AML-193 (cell line): ENCODE measurements at regions not wholly inside any gene's neighbourhood (a gene's known extent, or its start where the extent isn't known, plus 50 kb on each side); places are given as distances from the start of the nearest gene placed in this dataset.

Experiments
- DNase-seq, 2 experiments: peaks; one replicate each; lab custom pipeline; 2025; lab: John Stamatoyannopoulos, UW

DNA sequence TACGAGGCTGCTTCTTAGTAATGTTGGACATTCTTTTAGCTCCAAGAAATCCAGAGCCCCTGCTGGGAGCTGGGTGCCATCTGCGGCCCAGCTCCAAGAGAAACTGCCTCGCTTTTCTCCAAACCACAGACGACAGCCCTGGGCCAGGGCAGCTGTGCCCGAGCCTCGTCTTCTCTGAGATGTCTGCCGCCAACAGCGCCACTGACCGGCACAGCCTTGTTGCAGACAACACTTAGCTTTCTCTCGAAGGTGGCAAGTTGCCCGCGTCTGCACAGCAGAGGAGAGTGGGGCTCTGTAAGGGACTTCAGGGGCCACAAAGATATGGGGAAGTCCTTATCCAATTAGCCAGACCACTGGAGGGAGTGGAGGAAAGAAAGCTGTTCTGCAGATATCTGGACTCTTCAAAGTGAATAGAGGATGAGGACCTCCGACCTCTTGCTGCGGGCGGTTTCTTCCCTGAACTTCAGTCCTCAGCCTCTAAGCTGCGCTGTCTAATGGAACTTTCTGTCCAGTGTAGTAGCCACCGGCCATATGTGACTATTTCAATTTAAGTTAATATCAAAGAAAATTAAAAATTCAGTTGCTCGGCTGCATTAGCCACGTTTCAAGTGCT lies 63.9 kb upstream of the DISP3 start:
- no peak for DNase-seq

DNA sequence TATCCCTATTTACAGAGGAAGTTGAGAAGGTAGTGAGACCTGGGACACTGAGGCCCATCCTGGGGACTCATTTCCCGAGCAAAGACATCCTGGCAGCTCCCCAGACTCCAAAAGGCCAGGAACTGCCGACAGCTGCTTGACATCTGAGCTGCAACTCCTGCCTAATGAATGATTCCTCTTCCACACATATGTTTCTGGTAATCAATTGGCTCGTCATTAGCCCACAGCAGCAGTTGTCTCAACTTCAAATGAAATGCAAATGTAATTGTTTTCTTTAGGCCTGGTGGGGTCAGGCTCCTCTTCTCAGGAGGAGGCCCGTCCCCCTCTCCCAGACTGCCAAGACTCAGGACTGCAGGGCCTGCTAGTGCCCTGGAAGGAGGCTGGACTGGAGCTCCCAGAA lies 61.8 kb upstream of the DISP3 start:
- no peak for DNase-seq

DNA sequence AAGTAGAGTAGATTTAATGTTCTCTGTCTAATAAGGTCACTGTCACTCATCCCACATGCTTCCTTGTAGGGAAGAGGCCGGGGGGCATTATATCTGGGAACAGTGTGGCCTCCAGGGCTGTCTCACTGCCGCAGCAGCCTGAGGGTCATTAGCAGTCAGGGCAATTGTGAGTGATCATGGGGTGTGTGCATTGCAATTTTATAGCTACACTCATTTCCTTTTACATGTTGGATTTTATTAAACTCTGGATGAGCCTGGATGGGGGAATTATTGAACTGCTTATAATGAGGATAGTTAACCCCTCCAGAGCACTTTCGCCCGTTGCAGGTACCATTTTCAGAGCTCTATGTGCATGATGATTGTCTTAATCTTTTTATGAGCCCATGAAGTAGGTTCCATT lies 60.9 kb upstream of the DISP3 start:
- no peak for DNase-seq

DNA sequence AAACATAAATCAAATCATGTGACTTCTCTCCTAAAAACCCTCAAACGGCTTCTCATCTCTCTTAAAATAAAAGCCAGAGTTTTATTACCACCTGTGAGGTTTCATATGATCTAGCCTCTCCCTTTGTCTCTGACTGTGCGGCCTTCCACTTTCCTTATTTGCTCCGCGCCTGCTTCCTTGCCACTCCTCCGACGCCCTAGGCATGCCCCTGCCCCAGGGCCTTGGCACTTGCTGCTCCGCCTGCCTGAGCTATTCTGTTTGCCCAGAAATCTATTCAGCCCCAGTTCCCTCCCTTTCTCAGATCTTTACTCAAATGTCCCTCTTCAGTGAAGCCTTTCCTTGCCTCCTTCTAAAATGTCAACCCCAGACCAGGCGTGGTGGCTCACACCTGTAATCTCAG lies 57.5 kb upstream of the DISP3 start:
- no peak for DNase-seq

DNA sequence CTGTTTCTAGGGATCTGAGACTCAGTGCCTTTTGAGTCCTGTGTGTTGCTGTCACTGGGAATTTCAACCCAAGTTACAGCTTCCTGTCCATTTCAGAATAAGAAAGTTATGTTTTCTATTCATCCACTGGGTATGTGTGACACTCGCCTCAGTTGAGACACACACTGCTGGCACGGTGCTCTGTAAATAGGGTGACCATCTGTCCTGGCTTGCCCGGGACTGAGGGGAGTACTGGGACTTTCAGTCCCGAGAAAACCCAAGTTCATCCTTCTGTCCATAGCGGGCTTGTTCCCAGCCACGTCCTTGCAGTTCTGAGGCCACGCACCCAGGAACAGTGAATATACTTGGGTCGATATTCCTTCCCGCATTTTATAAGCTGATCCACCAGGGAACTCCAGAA lies 56.3 kb upstream of the DISP3 start:
- DNase-seq, result no peak

DNA sequence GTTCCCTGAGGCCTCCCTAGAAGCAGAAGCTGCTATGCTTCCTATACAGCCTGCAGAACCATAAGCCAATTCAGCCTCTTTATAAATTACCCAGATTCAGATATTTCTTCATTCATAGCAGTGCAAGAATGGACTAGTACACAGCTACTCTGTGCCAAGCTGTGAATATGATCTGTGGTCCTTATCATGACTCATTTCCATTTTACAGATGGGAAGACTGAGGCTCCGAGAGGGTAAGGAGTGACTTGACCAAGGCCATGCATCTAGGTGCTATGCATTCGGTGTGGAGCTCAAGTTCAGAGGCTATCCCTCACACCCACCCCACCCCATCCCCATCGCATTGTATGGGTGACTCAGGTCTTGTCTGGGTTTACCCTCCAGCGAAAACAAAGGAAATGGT lies 52.3 kb upstream of the DISP3 start:
- DNase-seq, result no peak

DNA sequence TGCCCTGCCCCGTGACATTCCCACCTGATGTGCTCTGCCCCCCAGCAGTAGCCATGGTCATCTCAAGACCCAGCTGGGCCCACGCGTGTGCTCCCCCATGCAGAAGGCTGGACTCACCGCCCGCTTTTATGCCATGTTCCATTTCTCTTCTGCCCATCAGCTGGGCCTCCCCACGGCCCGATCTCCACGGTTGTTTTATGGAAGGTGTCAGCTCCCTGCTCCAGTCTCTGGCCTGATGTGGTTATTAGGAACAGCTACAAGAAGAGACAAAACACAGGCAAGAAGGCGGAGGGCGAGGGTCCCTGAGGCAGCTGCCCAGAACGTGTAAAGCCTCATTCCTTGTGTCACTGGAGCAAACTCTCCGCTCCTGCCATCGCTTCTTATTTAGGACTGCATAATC lies 50.2 kb upstream of the DISP3 start:
- DNase-seq, result no peak
